ENCODE measurements at regions not wholly inside any gene's neighbourhood (a gene's known extent, or its start where the extent isn't known, plus 50 kb on each side); places are given as distances from the start of the nearest gene placed in this dataset.

- no peaks in the 10 kb centered on the region for H3K9me3 ChIP-seq (ENCODE audit: low read length)
- no peak overlapping the region for H3K4me2 ChIP-seq (ENCODE audit: low read length)
- no peaks in the 10 kb centered on the region for H3K4me1 ChIP-seq (ENCODE audit: insufficient read depth, low read length, severe bottlenecking)
- no peaks in the 10 kb centered on the region for H3K79me2 ChIP-seq (ENCODE audit: insufficient read depth, low read length)
- H3K36me3 ChIP-seq (ENCODE audit: insufficient read depth, low read length), result no peaks in the 10 kb centered on the region
- 0 out of 2 replicates have a peak, but pooled peaks cover 6% of the 10 kb centered on the region for H3K27me3 ChIP-seq (ENCODE audit: insufficient read depth, low read length)
- no peak overlapping the region for H2AFZ ChIP-seq (ENCODE audit: low read length)
- TF ChIP-seq EZH2 (IDR thresholded peaks at IDR 0.05; ENCODE audit: borderline replicate concordance, low read length), result no peak
- TF ChIP-seq CTCF (IDR thresholded peaks at IDR 0.05; ENCODE audit: low read length), result no peak
- H3K9me2 ChIP-seq (ENCODE audit: low read depth, low read length), result no peaks in the 10 kb centered on the region
- no peaks in the 10 kb centered on the region for H4K20me1 ChIP-seq (ENCODE audit: insufficient read depth, low read length)
- no peaks in the 10 kb centered on the region for H3F3A ChIP-seq (ENCODE audit: insufficient read depth, low read length)
- no peak overlapping the region for H3K9ac ChIP-seq (ENCODE audit: low read length)
- H3K27ac ChIP-seq (ENCODE audit: low read depth, low read length, poor library complexity, severe bottlenecking), result no peak overlapping the region
- no peak overlapping the region for H3K4me3 ChIP-seq (ENCODE audit: low read depth, low read length, poor library complexity, severe bottlenecking)
These were observed 340.9 kb downstream of the ALG10 start for GRCh38 chr12:34363050-34363673.

- no peaks in the 10 kb centered on the region for H3K27me3 ChIP-seq (ENCODE audit: insufficient read depth, low read length)
- TF ChIP-seq EZH2 (IDR thresholded peaks at IDR 0.05; ENCODE audit: borderline replicate concordance, low read length) (no peak), CTCF (IDR thresholded peaks at IDR 0.05; ENCODE audit: low read length) (no peak)
- no peaks in the 10 kb centered on the region for H3K4me1 ChIP-seq (ENCODE audit: insufficient read depth, low read length, severe bottlenecking)
- H3K9me3 ChIP-seq (ENCODE audit: low read length), result no peaks in the 10 kb centered on the region
- no peaks in the 10 kb centered on the region for H4K20me1 ChIP-seq (ENCODE audit: insufficient read depth, low read length)
- no peaks in the 10 kb centered on the region for H3K9me2 ChIP-seq (ENCODE audit: low read depth, low read length)
- H3K9ac ChIP-seq (ENCODE audit: low read length), result no peak overlapping the region
- H3K4me2 ChIP-seq (ENCODE audit: low read length), result no peak overlapping the region
- no peaks in the 10 kb centered on the region for H3K79me2 ChIP-seq (ENCODE audit: insufficient read depth, low read length)
- H3K36me3 ChIP-seq (ENCODE audit: insufficient read depth, low read length), result no peaks in the 10 kb centered on the region
- no peaks in the 10 kb centered on the region for H3F3A ChIP-seq (ENCODE audit: insufficient read depth, low read length)
- no peak overlapping the region for H3K27ac ChIP-seq (ENCODE audit: low read depth, low read length, poor library complexity, severe bottlenecking)
- H2AFZ ChIP-seq (ENCODE audit: low read length), result no peak overlapping the region
- H3K4me3 ChIP-seq (ENCODE audit: low read depth, low read length, poor library complexity, severe bottlenecking), result no peak overlapping the region
These were observed 345.8 kb downstream of the ALG10 start for GRCh38 chr12:34368079-34368478.

GRCh38 chr12:34371050-34371449, 348.8 kb downstream of the ALG10 start:
- no peaks in the 10 kb centered on the region for H3F3A ChIP-seq (ENCODE audit: insufficient read depth, low read length)
- no peaks in the 10 kb centered on the region for H3K9me3 ChIP-seq (ENCODE audit: low read length)
- H3K4me3 ChIP-seq (ENCODE audit: low read depth, low read length, poor library complexity, severe bottlenecking), result no peak overlapping the region
- H3K27ac ChIP-seq (ENCODE audit: low read depth, low read length, poor library complexity, severe bottlenecking), result no peak overlapping the region
- no peak overlapping the region for H3K4me2 ChIP-seq (ENCODE audit: low read length)
- H3K36me3 ChIP-seq (ENCODE audit: insufficient read depth, low read length), result no peaks in the 10 kb centered on the region
- H2AFZ ChIP-seq (ENCODE audit: low read length), result no peak overlapping the region
- H3K79me2 ChIP-seq (ENCODE audit: insufficient read depth, low read length), result no peaks in the 10 kb centered on the region
- no peaks in the 10 kb centered on the region for H3K27me3 ChIP-seq (ENCODE audit: insufficient read depth, low read length)
- no peak for TF ChIP-seq CTCF (IDR thresholded peaks at IDR 0.05; ENCODE audit: low read length)
- no peak overlapping the region for H3K9ac ChIP-seq (ENCODE audit: low read length)
- H3K4me1 ChIP-seq (ENCODE audit: insufficient read depth, low read length, severe bottlenecking), result no peaks in the 10 kb centered on the region
- H4K20me1 ChIP-seq (ENCODE audit: insufficient read depth, low read length), result no peaks in the 10 kb centered on the region
- H3K9me2 ChIP-seq (ENCODE audit: low read depth, low read length), result no peaks in the 10 kb centered on the region
